GM12892 (cell line): ENCODE measurements at regions not wholly inside any gene's neighbourhood (a gene's known extent, or its start where the extent isn't known, plus 50 kb on each side); places are given as distances from the start of the nearest gene placed in this dataset.

Experiments used
- DNase-seq: peaks from one replicate; pipeline ENCODE4 v3.0.0; 2011; ENCODE audit not compliant: insufficient read length
- FAIRE-seq: peaks from 2 replicates; lab custom pipeline; 2011; peaks lifted over from hg19 to GRCh38; lab: Jason Lieb, UNC
- POLR2A ChIP-seq: IDR thresholded peaks from 2 replicates; pipeline ENCODE4 v1.6.1; 2011; ENCODE audit warnings: low read depth, low read length, control low read depth
- POLR2AphosphoS5 ChIP-seq: IDR thresholded peaks from 2 replicates; pipeline ENCODE4 v1.6.1; 2011; ENCODE audit warnings: low read depth, low read length, control low read depth
- TAF1 ChIP-seq: IDR thresholded peaks from 2 replicates; pipeline ENCODE4 v1.6.1; 2011; ENCODE audit warnings: low read depth, mild to moderate bottlenecking, control low read depth, low read length, borderline replicate concordance

DNA sequence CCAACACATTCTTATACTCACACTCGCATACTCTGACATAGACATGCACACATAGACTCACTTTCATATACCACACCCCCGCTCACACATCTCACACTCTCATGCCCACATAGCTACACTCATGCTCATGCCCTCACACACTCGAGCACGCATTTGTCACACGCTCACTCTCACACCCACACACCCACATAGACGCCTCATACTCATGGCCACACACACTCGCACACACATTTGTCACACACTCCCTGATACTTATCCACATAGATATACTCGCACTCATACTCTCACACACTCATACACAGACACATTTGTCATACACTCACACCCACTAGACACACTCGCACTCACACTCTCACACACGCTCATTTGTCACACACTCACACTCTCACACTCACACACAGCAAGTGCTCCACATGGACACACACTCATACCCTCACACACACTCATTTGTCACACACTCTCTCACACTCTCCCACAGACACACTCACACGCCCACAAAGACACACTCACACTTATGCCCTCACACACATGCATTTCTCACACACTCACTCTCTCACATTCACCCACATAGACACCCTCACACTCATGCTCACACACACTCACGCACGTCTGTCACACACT is 50.9 kb downstream of the TNP1 start:
- DNase-seq = no peak
- TF ChIP-seq TAF1 (no peak), POLR2A (no peak), POLR2AphosphoS5 (no peak)
- no peak for FAIRE-seq

DNA sequence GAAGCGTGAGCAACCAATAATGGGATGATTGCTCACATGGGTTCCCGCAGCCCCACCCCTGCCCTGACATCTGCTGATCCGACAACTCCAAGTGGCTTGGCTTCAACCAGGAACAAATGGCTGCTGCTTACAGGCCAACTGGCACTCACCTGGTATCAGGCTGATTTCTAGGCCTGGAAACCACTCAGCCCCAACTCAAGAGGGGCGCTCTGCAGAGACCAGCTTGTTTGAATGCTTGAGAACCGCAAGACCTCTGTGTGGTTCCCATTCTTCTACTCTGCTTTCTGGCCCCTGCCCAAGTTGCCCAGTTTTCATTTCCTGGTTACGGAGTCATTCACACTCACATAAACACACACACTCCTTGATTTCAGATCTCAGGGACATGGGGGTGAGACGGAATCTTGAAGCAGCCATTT is 52.0 kb downstream of the TNP1 start:
- TF ChIP-seq TAF1 (no peak), POLR2A (no peak), POLR2AphosphoS5 (no peak)
- FAIRE-seq (no peak), DNase-seq (no peak)

DNA sequence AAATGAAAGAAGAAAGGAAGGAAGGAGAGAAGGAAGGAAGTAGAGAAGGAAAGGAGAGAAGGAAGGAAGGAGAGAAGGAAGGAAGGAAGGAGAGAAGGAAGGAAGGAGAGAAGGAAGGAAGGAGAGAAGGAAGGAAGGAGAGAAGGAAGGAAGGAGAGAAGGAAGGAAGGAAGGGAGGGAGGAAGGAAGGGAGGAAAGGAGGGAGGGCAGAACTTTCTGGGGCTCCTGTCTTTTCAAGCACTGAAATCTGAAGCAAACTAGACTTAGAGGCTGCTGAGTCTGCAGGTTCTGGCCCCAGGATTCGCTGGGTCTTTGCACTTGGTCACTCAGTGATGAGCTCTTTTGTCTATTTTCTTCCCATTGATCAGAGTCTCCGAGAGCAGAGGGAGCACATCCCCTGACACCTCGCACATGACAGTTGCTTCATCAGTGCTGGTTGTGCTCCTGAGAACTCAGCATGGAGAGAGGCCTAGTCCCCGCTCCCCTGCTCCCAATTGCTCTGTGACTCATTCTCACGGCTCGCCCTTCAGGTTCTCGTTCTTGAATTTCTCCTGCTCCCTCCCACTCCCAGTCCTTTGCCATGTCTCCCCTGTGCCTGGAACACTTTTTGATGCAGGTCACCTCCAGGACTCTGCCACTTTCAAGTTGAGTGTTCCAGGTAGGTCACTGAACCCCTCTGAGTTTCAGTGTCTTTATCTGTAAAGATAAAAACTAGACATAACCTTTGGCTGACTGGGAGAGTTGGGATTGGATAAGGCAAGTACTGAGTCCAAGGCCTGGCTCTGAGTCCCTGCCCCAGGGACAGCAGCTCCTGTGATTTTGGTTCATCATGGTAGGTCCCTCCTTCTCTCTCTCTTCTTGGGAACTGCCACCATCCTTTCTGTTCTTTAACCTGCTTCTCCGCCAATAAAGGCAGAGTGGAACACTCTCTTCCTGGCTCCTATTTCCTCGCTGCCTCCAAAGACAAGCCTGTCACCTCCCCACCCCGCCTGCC is 55.2 kb downstream of the TNP1 start:
- no peak for DNase-seq
- no peak for FAIRE-seq
- TF ChIP-seq TAF1 (no peak), POLR2A (no peak), POLR2AphosphoS5 (no peak)

DNA sequence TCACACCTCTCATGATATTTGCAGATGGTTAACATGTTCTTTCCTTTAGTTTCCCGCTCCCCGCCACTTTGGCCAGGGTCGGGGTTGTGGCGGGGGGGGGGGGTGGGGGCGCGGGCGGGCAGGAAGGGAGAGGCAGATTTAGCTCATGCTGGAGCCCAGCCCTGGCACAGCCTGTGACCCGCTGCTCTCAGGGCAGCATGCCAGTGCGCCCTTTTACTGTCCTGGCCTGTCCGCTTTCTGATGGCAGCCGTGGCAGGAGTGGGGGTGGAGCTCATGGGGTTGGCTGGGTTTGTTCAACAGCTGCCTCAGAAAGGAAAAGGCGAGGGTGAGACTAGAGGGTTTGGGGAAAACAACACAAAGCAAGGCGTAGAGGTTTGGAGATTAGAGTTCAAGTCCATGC is 56.1 kb downstream of the TNP1 start:
- no peak for FAIRE-seq
- TF ChIP-seq POLR2AphosphoS5 = no peak
- TF ChIP-seq TAF1 = no peak
- no peak for TF ChIP-seq POLR2A
- DNase-seq = no peak

DNA sequence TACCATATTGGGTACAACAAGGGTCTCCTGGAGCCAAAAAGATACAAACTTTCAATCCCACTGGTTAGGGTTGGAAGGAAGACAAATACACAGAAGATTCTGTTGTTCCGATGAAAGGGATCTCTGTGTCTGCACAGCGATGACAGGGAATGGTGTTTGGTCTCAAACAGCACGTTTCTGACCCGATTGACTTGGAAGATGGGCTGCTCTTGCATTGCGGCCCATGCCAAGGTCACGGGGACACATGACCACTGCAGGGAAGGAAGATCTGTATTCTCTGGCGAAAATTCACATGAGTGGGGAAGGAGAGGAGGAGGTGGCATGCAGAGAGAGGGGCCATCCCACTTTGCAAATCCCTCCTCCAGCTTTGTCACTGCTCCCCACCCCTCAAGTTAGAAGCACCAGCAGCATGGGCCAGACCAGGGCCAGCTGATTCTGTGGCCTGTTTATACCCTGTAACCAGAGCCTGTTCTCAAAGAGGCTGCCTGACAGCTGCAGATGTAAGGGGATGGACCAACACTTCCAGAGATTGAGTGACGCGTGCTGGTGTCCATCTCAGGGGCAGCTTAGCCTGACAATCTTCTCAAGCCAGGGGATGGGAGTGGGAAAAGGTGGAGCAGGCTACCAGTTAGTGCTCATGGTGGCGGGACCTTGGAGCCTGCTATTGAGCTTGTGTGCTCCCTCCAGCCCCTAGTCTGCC is 57.2 kb downstream of the TNP1 start:
- DNase-seq (no peak), FAIRE-seq (no peak)
- TF ChIP-seq POLR2AphosphoS5 = no peak
- TF ChIP-seq POLR2A = no peak
- TF ChIP-seq TAF1 = no peak

DNA sequence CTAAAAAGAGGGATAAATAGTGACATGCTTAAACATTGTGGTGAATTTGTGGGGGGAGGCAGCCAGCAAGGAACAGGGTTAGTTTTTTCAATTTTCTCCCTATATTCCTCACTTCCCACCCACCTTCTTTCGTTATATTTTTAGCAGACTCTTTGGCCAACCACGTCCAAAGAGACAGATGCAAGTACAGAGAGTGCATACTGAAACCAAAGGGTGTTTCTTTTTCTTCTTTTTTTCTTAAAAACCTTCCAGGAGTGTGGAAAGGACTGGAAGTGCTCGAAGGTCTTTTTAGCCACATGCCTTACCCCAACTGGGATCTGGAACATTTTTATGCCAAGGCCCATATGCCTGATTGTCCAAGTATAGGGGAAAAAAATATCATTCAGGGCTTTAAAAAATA is 59.0 kb downstream of the TNP1 start:
- DNase-seq (no peak), FAIRE-seq (no peak)
- TF ChIP-seq TAF1 (no peak), POLR2AphosphoS5 (no peak), POLR2A (no peak)

DNA sequence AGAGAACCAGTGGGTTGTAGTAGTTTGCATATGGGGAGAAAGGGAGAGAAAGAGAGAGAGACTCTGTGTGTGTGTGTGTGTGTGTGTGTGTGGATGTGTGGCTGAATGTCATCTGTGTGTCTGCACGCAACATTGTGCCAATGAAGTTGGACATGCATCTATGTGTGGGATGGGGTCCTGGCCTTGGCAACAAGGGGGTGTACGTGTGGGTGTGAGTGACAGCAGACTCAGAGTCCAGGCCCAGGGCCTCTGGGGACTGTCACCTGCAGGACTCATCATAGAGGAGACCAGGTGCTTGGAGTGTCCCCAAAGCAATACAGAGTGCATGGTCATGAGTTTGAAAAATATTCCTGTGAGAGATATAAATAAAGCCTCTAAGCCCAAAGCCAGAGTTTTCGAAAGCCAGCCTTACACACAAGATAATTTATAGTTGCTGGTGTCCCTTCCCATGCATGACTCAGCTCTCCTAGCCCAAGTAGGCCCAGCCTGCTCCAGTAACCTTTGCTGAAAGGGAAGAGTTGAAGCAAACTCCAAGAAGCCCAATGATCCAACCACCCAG is 59.9 kb downstream of the TNP1 start:
- TF ChIP-seq TAF1 (no peak), POLR2A (no peak), POLR2AphosphoS5 (no peak)
- FAIRE-seq (no peak), DNase-seq (no peak)

DNA sequence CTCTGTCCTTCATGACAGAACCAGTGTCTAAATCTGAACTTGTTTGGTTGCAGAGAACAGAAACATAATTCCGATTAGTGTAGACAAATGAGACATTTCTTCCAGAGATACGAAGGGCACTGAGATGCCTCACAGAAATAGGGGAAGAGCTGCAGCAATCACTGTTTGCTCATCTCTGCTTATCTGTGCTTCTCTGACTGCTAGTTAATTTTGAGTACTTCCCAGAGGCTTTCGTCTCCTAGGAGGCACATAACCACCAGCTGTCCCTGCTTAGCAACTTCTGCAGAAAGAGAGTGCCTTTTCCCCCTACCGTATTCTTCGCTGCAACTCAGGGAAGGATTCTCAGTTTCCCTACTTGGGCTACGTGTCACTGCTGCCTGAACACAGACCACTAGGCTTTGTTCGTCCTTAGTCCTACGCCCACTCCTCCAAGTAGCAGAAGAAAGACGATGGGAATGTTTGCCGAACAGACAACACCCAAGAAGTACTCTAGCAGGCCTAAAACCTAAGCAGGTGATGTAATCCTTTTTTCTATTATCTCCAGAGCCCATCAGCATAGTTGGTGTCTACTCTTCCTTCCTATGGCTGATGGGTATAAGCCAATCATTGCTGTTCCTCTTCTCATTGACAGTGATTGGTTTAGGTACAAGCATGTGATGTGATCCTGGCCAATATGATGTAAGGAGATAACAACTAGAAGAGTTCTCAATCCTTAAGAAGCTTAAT is 63.6 kb downstream of the TNP1 start:
- DNase-seq = no peak
- TF ChIP-seq POLR2A = no peak
- TF ChIP-seq POLR2AphosphoS5 = no peak
- no peak for TF ChIP-seq TAF1
- FAIRE-seq = no peak

DNA sequence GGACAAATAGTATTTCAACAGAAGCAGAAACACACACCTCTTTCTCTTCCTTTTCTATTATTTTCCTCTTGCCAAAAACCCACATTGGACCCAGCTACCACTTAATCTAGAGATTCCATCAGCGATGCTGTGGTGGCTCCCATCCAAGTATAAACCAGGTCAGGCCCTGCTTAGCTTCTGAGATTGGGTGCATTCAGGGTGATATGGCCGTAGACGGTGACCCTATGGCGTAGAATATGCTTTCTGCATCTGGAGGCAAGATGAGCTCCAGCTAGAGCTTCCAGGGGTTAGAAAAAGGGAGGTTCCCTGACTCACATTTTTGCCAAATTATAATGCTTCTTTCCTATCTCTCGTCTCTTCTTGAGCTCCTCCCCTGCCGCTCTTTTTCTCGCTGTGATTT is 66.5 kb downstream of the TNP1 start:
- DNase-seq (no peak), FAIRE-seq (no peak)
- TF ChIP-seq POLR2A = no peak
- TF ChIP-seq TAF1 = no peak
- no peak for TF ChIP-seq POLR2AphosphoS5

DNA sequence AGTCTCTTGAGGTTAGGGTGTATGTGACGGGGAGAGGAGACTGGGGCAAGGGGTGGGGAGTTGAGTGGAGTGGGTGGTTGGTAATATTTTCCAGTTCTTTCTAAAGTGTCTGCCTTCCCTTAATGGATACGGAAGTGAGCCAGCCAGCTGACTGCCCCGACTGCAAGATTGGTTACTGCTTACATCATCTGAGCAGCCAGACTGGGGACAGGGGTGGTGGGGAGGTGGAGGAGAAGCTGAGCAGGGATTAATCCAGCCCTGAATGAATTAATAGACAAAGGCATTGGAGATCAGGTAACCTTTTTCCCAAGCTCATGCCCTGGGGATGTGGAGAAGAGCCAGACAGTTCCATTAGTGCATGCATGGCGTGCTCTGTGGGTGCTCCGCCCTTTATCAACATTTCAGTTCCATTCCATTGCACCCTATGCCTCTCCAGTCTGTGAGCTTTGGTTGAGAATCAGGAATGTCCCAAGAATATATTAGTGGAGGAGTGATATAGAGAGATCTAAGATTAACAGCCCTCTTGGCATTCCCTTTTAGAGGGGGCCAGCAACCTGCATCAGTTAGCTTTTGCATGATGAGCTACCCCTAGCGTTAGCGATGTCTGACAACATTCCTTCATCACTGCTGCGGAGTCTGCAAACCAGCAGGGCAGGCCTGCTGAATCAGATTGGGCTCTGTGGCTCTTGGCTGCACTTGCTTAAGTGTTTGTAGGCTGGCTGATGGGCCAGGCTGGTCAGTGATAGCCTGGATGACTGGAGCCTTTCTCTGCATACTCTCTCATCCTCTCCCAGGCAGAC is 67.4 kb downstream of the TNP1 start:
- DNase-seq = no peak
- no peak for FAIRE-seq
- no peak for TF ChIP-seq POLR2A
- no peak for TF ChIP-seq TAF1
- no peak for TF ChIP-seq POLR2AphosphoS5
